ENCODE measurements at regions not wholly inside any gene's neighbourhood (a gene's known extent, or its start where the extent isn't known, plus 50 kb on each side); places are given as distances from the start of the nearest gene placed in this dataset.

DNA sequence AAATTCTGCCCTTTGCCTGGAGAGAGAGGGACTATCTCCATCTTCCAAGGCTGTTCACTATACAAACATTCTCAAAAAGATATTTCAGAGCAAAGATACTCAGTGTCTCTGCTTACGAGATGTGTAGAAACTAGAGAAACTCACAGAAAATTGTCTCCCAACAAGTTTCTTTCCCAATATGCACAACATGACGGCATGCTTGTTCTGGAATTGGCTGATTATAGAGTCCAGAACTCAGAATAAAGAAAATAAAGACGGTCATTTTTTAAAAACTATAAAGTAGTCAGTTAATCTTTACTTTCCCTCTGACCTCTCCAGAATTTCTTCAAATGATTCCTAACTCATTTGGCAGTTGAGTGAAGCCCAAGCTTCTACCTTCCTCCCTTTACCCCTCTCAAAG, 285.5 kb upstream of the KLF3 start:
- DNase-seq (ENCODE audit: low read depth, low spot score) = no peak
- intact Hi-C loops (cut with micrococcal nuclease) = no loop called here
- no peaks in the 10 kb centered on the region for H3K9me2 ChIP-seq (ENCODE audit: insufficient read depth)
- no peak overlapping the region for H3K4me2 ChIP-seq (ENCODE audit: low read length)
- no peaks in the 10 kb centered on the region for H3K4me1 ChIP-seq (ENCODE audit: control insufficient read depth in 1 of 2, insufficient read depth in 2 of 2, low read length in 2 of 2)
- H4K20me1 ChIP-seq (ENCODE audit: insufficient read depth) = no peaks in the 10 kb centered on the region
- no peaks in the 10 kb centered on the region for H3K27me3 ChIP-seq (ENCODE audit: insufficient read depth, low read length)
- no peak overlapping the region for H3K9ac ChIP-seq (ENCODE audit: low read length)
- ChIA-PET RAD21 (ENCODE audit: low non-redundant PET in 1 of 2, low total read pairs in 2 of 2, uncharacterized antibody in 2 of 2, unreplicated experiment in 2 of 2) (no interaction called here), POLR2A (no interaction called here), CTCF (no interaction called here)
- no peak for ATAC-seq
- H3K9me3 ChIP-seq (ENCODE audit: control insufficient read depth in 1 of 2, insufficient read depth in 1 of 2, low read depth in 1 of 2, low read length in 2 of 2) = no peaks in the 10 kb centered on the region
- no TSS peak for BruUV-seq (replicated peaks)
- no peak overlapping the region for H2AFZ ChIP-seq (ENCODE audit: low read depth, low read length, poor library complexity, severe bottlenecking)
- TF ChIP-seq EZH2 (IDR thresholded peaks at IDR 0.05) (no peak), TCF7L2 (IDR thresholded peaks at IDR 0.05; ENCODE audit: borderline replicate concordance, extremely low read depth, insufficient read depth, insufficient read length) (no peak)
- TF ChIP-seq, protein P1, sequence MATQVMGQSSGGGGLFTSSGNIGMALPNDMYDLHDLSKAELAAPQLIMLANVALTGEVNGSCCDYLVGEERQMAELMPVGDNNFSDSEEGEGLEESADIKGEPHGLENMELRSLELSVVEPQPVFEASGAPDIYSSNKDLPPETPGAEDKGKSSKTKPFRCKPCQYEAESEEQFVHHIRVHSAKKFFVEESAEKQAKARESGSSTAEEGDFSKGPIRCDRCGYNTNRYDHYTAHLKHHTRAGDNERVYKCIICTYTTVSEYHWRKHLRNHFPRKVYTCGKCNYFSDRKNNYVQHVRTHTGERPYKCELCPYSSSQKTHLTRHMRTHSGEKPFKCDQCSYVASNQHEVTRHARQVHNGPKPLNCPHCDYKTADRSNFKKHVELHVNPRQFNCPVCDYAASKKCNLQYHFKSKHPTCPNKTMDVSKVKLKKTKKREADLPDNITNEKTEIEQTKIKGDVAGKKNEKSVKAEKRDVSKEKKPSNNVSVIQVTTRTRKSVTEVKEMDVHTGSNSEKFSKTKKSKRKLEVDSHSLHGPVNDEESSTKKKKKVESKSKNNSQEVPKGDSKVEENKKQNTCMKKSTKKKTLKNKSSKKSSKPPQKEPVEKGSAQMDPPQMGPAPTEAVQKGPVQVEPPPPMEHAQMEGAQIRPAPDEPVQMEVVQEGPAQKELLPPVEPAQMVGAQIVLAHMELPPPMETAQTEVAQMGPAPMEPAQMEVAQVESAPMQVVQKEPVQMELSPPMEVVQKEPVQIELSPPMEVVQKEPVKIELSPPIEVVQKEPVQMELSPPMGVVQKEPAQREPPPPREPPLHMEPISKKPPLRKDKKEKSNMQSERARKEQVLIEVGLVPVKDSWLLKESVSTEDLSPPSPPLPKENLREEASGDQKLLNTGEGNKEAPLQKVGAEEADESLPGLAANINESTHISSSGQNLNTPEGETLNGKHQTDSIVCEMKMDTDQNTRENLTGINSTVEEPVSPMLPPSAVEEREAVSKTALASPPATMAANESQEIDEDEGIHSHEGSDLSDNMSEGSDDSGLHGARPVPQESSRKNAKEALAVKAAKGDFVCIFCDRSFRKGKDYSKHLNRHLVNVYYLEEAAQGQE (IDR thresholded peaks at IDR 0.05; ENCODE audit: low read depth) = no peak
- no peaks in the 10 kb centered on the region for H3K79me2 ChIP-seq (ENCODE audit: insufficient read depth, low read length)
- H3K36me3 ChIP-seq (ENCODE audit: control insufficient read depth in 1 of 2, insufficient read depth in 2 of 2, low read length in 2 of 2) = no peaks in the 10 kb centered on the region
- no peak overlapping the region for H3K27ac ChIP-seq (ENCODE audit: low read depth, low read length)
- no peak overlapping the region for H3K4me3 ChIP-seq (replicated peaks in 1 of 2; ENCODE audit: low read depth in 1 of 2, low read length in 2 of 2)

DNA sequence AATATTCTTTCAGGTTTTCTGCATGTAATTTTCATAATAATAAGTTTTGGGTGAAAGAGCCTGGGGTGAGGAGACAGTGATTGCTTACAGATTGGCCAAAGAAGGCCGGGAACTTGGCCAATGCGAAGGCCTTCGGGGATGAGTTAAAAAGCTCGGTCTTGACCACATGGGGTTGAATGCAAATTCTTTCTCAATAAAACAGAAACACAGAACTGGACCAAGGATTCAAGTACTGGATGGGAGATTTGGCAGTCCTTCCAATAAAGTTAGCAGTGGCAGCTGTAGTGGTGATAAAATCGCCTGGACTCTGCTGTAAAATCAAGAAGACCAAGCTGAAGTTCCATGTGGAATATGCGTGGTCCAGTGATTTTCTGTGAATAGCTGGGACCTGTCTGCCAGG, 282.2 kb upstream of the KLF3 start:
- no peaks in the 10 kb centered on the region for H3K9me2 ChIP-seq (ENCODE audit: insufficient read depth)
- CTCF ChIA-PET = no interaction called here
- DNase-seq (ENCODE audit: low read depth, low spot score) = no peak
- no peaks in the 10 kb centered on the region for H3K79me2 ChIP-seq (ENCODE audit: insufficient read depth, low read length)
- no peak overlapping the region for H3K27ac ChIP-seq (ENCODE audit: low read depth, low read length)
- ATAC-seq = no peak
- H3K4me3 ChIP-seq (replicated peaks in 1 of 2; ENCODE audit: low read depth in 1 of 2, low read length in 2 of 2) = no peak overlapping the region
- RAD21 ChIA-PET (ENCODE audit: low non-redundant PET in 1 of 2, low total read pairs in 2 of 2, uncharacterized antibody in 2 of 2, unreplicated experiment in 2 of 2) = no interaction called here
- intact Hi-C loops (cut with micrococcal nuclease) = no loop called here
- H3K9me3 ChIP-seq (ENCODE audit: control insufficient read depth in 1 of 2, insufficient read depth in 1 of 2, low read depth in 1 of 2, low read length in 2 of 2) = no peaks in the 10 kb centered on the region
- no peak overlapping the region for H2AFZ ChIP-seq (ENCODE audit: low read depth, low read length, poor library complexity, severe bottlenecking)
- H3K4me2 ChIP-seq (ENCODE audit: low read length) = no peak overlapping the region
- no peaks in the 10 kb centered on the region for H3K27me3 ChIP-seq (ENCODE audit: insufficient read depth, low read length)
- H3K36me3 ChIP-seq (ENCODE audit: control insufficient read depth in 1 of 2, insufficient read depth in 2 of 2, low read length in 2 of 2) = no peaks in the 10 kb centered on the region
- no peaks in the 10 kb centered on the region for H4K20me1 ChIP-seq (ENCODE audit: insufficient read depth)
- no peaks in the 10 kb centered on the region for H3K4me1 ChIP-seq (ENCODE audit: control insufficient read depth in 1 of 2, insufficient read depth in 2 of 2, low read length in 2 of 2)
- POLR2A ChIA-PET = no interaction called here
- H3K9ac ChIP-seq (ENCODE audit: low read length) = no peak overlapping the region
- no TSS peak for BruUV-seq (replicated peaks)
- TF ChIP-seq SRF (IDR thresholded peaks at IDR 0.05; ENCODE audit: low read depth) (no peak), FOSL1 (IDR thresholded peaks at IDR 0.05; ENCODE audit: low read depth) (no peak), EGR1 (IDR thresholded peaks at IDR 0.05; ENCODE audit: low read depth) (no peak)
